ENCODE measurements at regions not wholly inside any gene's neighbourhood (a gene's known extent, or its start where the extent isn't known, plus 50 kb on each side); places are given as distances from the start of the nearest gene placed in this dataset.

GRCh38 chr6:106829451-106829850 is 145.1 kb downstream of the CD24 start:
- WGBS (ENCODE audit: insufficient coverage, low coverage, missing lambda C conversion rate) = 0% methylated on average over 4 of the region's 4 CpGs
- H2AFZ ChIP-seq (ENCODE audit: low read depth, low read length) = peak overlapping the region; percentile 85
- CTCF ChIA-PET (ENCODE audit: low intra/inter-chr PET ratio) = no interaction called here
- intact Hi-C loops (cut with micrococcal nuclease) = loop anchor here (5.0 kb wide), 1 partner anchor 58 kb away; no protein-coding TSS in a partner anchor
- H3K9ac ChIP-seq (ENCODE audit: insufficient read depth in 1 of 2, low read depth in 2 of 2, low read length in 2 of 2) = peak overlapping the region; percentile 11 to 45; a peak in 2 of 4 replicates
- no peaks in the 10 kb centered on the region for H3K9me1 ChIP-seq (ENCODE audit: control insufficient read depth, insufficient read depth, low read length)
- H3K27ac ChIP-seq (ENCODE audit: extremely low read depth, low read depth, low read length) = peak overlapping the region; percentile 68
- no peaks in the 10 kb centered on the region for H3K79me2 ChIP-seq (ENCODE audit: control insufficient read depth, insufficient read depth, low read length)
- peak overlapping the region; percentile 56 for H3K4me2 ChIP-seq (ENCODE audit: insufficient read depth, low read length)
- ATAC-seq (peak; percentile 89), DNase-seq (ENCODE audit: extremely low read depth in 1 of 4, low spot score in 3 of 4) (peak; percentile 27 to 77 (median 47)), FAIRE-seq (peak; percentile 82)
- no peak overlapping the region for H3K4me3 ChIP-seq
- in situ Hi-C loops (cut with MboI) = no loop called here
- BruUV-seq (replicated peaks) = no TSS peak
- POLR2A ChIA-PET = interaction anchor here (0.8 kb wide), 1 partner anchor 14 kb away, joined by 3 read pairs; no protein-coding TSS in a partner anchor
- H3K4me1 ChIP-seq (replicated peaks in 1 of 2; ENCODE audit: control insufficient read depth in 2 of 2, insufficient read depth in 2 of 2, low read length in 2 of 2) = peaks cover 6 to 24% of the 10 kb centered on the region in 2 experiments
- no peaks in the 10 kb centered on the region for H3K36me3 ChIP-seq (ENCODE audit: control insufficient read depth, insufficient read depth, low read length)
- H4K20me1 ChIP-seq (replicated peaks; ENCODE audit: control insufficient read depth, insufficient read depth, low read length) = no peaks in the 10 kb centered on the region
- H3K9me3 ChIP-seq (replicated peaks; ENCODE audit: control insufficient read depth, insufficient read depth, low read depth, low read length) = no peaks in the 10 kb centered on the region
- no peaks in the 10 kb centered on the region for H3K27me3 ChIP-seq (ENCODE audit: control insufficient read depth in 2 of 2, insufficient read depth in 2 of 2, low read length in 2 of 2)
- peak; percentile 88 for TF ChIP-seq ARID1B (IDR thresholded peaks at IDR 0.05)
- TF ChIP-seq ZNF324 (CRISPR knock-in tag; IDR thresholded peaks at IDR 0.05) = no peak
- TF ChIP-seq SMAD4 (CRISPR knock-in tag; conservative IDR thresholded peaks at IDR 0.05) = 0 out of 2 replicates have a peak, but pooled peaks have one; percentile 42
- peak; percentile 67 for TF ChIP-seq MGA (IDR thresholded peaks at IDR 0.05)
- TF ChIP-seq RERE (CRISPR knock-in tag; IDR thresholded peaks at IDR 0.05; ENCODE audit: borderline replicate concordance) = no peak
- TF ChIP-seq GATA2 (CRISPR knock-in tag; IDR thresholded peaks at IDR 0.05) = peak; percentile 94

Measured in K562 (cell line).